NB4 (cell line): ENCODE measurements at regions not wholly inside any gene's neighbourhood (a gene's known extent, or its start where the extent isn't known, plus 50 kb on each side); places are given as distances from the start of the nearest gene placed in this dataset.

Source experiments
- DNase-seq: peaks from one replicate; pipeline ENCODE4 v3.0.0; 2010; ENCODE audit warnings: low read depth
- H3K4me3 ChIP-seq: one replicate; pipeline ENCODE4 v1.5.1; 2011; ENCODE audit warnings: mild to moderate bottlenecking, low read depth, low read length, moderate library complexity
- MYC ChIP-seq: IDR thresholded peaks from 2 replicates; pipeline ENCODE4 v1.6.1; 2011; ENCODE audit warnings: low read depth, low read length
- POLR2A ChIP-seq: IDR thresholded peaks from 2 replicates; pipeline ENCODE4 v1.6.1; 2011; ENCODE audit warnings: mild to moderate bottlenecking; ENCODE audit not compliant: insufficient read length; ENCODE audit errors: extremely low read depth
- TF ChIP-seq, protein P1 (sequence below): IDR thresholded peaks from one replicate; pipeline ENCODE4 v1.5.1; 2012; ENCODE audit warnings: low read depth, low read length
- TF ChIP-seq, protein P2 (sequence below): IDR thresholded peaks from 2 replicates; pipeline ENCODE4 v1.6.1; 2011; ENCODE audit warnings: low read depth, low read length

- TF ChIP-seq, protein P1, sequence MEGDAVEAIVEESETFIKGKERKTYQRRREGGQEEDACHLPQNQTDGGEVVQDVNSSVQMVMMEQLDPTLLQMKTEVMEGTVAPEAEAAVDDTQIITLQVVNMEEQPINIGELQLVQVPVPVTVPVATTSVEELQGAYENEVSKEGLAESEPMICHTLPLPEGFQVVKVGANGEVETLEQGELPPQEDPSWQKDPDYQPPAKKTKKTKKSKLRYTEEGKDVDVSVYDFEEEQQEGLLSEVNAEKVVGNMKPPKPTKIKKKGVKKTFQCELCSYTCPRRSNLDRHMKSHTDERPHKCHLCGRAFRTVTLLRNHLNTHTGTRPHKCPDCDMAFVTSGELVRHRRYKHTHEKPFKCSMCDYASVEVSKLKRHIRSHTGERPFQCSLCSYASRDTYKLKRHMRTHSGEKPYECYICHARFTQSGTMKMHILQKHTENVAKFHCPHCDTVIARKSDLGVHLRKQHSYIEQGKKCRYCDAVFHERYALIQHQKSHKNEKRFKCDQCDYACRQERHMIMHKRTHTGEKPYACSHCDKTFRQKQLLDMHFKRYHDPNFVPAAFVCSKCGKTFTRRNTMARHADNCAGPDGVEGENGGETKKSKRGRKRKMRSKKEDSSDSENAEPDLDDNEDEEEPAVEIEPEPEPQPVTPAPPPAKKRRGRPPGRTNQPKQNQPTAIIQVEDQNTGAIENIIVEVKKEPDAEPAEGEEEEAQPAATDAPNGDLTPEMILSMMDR = no peak
- TF ChIP-seq, protein P2, sequence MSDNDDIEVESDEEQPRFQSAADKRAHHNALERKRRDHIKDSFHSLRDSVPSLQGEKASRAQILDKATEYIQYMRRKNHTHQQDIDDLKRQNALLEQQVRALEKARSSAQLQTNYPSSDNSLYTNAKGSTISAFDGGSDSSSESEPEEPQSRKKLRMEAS = no peak
- no peak for TF ChIP-seq POLR2A
- no peak for TF ChIP-seq MYC
- no peak for DNase-seq
- no peak overlapping the region for H3K4me3 ChIP-seq
These were observed 50.2 kb upstream of the MME start for GRCh38 chr3:155029941-155030340.

- peak; percentile 2 for DNase-seq
- no peak overlapping the region for H3K4me3 ChIP-seq
- TF ChIP-seq MYC (no peak), POLR2A (no peak)
- TF ChIP-seq, protein P2 = no peak
These were observed 53.0 kb upstream of the MME start for GRCh38 chr3:155026999-155027591.

DNA sequence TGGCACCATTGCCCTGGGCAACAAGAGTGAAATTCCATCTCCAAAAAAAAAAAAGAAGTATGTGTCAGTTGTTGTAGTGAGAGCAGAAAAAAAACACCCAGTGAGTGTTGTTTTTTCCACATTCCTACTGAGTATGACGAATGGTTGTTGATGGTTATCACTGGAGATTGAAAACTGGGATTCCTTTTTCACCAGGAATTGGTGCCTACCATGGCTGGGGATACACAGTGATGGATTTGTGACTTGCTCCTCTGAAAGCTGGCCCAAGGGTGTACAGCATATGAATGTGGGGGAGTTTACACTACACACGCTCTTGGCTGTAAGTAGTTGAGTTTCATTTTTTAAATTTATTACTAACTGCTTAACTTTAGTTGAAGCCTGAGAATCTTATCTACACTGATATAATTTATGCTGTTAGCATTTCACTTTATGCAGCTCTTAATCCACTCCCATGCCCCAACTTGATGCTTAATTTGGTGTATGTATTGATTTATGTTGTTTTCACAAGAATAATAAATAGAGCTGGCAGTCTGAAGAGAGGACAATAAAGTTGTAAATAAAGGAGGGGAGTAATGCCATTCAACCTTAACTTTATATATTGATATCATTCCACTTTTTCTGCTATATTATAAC is 56.0 kb upstream of the MME start:
- TF ChIP-seq POLR2A (no peak), MYC (no peak)
- TF ChIP-seq, protein P1 = no peak
- TF ChIP-seq, protein P2 = no peak
- no peak overlapping the region for H3K4me3 ChIP-seq
- DNase-seq = no peak

GRCh38 chr3:155022896-155023295 is 57.2 kb upstream of the MME start:
- TF ChIP-seq, protein P1 = no peak
- TF ChIP-seq POLR2A (no peak), MYC (no peak)
- TF ChIP-seq, protein P2 = no peak
- no peak overlapping the region for H3K4me3 ChIP-seq
- no peak for DNase-seq

GRCh38 chr3:155019575-155019974 is 60.5 kb upstream of the MME start:
- TF ChIP-seq POLR2A (no peak), MYC (no peak)
- TF ChIP-seq, protein P1 = no peak
- TF ChIP-seq, protein P2 = no peak
- H3K4me3 ChIP-seq = no peak overlapping the region
- no peak for DNase-seq

DNA sequence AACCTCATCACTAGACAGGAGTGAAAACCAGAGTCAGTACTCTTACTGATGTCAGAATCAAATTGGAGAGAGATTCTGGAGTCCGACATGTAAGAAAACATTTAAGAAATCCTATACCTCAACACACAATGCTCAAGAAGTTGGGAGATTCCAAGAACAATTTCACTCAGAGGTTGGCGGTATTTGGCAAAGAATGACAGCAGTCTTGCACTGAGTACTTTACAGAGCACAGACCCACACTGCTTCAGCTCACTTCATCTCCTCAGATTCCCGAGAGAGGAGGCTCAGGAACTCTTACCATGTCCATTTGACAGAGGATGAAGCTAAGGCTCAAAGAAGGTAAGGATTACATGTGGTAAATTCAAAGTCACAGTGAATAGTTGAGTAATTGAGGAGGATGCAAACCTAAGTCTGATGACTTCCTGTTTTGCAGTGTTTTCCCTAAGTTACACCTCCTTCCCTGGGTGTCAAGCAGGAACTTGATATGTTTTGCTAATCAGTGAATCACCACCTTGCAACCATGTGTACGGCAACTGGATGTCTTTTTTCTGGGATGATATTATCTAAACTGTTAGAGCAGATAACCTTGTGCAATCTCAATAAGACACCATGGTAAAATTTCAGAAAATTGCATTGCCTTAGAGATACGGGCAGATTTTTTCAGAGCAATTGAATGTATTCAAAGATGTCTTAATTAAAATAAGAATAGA is 61.3 kb upstream of the MME start:
- DNase-seq = peak; percentile 37
- no peak overlapping the region for H3K4me3 ChIP-seq
- TF ChIP-seq POLR2A = no peak
- TF ChIP-seq, protein P2 = 0 out of 2 replicates have a peak, but pooled peaks have one; percentile 32
